NOMO-1 treated with dmso at 0.1 percent for 144 hours (cell line): ENCODE measurements at regions not wholly inside any gene's neighbourhood (a gene's known extent, or its start where the extent isn't known, plus 50 kb on each side); places are given as distances from the start of the nearest gene placed in this dataset.

Experiments used
- DNase-seq: peaks from one replicate; lab custom pipeline; 2025; ENCODE audit not compliant: unreplicated experiment; lab: John Stamatoyannopoulos, UW

DNA sequence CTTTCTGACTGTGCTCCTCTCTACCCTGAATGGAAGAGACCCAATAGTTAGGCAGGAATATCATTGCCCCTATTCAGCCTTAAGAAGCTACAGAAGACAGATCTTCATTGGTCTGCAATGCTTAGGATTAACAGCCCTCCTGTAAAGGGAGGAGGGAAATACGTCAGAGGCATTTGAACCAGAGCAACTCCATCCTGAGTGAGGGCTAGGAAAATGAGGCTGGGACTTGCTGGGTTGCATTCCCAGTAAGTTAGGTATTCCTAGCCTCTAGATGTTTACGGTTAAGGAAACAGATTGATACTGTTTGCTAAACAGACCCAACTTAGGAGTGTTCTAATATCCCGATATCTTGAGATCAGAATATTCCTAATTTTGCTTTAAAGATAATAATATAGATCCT, 63.5 kb downstream of the PCDH18 start:
- no peak for DNase-seq

DNA sequence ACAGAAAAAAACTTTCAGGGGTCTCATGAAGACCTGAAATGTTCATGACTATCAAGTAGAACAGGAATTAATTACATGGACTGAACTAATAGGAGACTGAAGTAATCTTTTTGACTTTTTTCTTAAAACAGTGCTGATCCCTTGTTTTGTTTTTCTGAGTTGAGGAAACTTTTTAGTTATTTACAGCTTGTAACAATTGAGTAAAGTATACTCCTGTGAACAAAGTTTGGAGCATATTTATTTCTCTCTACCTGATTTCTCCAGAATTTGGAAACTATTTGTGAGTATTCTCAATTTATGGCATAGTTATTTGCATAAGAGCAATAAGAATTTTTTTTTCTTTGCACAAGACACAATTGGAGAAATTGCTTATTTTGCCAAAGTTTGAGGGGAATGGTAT, 64.8 kb downstream of the PCDH18 start:
- DNase-seq, result no peak

DNA sequence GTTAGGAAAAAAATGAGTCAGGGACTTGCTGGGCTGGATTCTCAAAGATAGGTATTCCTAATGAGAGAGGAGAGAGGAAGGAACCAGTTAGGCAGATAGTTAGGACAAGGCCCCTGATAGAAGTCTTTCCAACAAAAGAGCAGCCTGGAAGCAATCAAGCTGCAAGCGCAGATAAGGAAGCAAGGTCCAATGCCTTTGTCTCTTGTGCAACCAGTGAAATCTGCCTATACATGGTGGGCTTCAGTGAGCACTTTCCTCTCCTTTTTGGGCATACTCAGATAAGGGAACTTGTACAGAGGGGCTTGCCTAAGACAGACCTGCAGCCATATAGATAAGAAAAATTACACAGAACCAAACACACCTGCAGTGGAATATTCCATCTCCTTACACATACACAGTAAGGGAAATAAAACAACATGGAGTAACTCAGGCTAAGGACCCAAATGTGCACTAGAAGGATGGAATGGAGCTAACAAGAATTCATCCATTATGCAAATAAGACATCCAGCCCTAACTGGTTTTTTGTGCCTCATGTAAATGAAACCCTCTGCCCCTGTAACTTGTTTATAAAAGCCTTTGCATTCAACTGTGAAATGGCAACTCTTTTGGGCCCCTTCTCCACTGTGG, 68.8 kb downstream of the PCDH18 start:
- no peak for DNase-seq

DNA sequence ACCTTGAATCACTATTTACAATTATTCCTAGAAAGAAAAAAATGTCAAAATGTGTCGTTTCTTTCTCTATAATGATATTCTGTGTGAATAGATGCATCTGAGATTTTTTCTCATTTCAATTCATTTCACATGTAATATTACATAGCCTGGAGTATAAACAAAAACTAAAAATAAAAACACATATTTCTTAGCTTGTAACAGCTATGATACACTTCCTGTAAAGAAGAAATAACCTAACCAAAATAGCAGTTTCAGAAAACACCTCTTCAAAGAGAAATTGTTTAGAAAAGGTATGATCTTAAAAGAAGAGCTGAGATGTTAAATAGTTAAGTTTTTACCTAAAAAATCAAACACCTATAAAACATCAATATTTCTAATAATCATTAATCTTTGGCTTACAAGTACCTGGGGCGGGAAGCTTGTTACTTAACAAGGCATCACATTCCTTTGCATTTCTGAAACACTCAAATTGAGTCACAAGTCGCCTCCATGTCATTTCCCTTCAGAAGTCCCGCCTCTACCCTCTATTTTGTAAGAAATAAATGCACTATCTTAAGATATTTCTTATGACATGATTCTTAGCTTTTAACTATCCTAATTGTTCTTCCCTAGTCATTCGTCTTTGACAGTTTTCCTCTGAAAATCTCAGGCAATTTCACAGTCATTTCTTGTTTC, 76.5 kb downstream of the PCDH18 start:
- no peak for DNase-seq

DNA sequence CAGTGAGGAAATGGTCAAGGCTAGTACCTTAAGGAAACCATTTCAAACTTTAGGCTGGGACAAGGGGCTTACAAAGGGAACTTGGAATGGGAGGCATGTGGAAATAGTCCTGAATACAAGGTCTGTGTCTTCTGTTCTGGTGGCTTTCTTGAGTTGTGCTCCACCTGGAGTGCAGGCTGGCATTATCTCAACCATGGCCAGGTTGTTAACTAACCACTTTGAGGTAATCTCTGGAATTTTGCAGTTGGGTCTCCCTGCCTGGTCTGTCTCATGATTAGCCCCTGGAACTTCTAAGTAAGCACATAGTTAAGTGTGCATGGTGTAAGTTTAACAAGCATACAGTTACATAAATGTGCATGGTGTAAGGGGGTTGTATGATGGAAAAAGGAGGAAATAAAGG, 77.5 kb downstream of the PCDH18 start:
- no peak for DNase-seq

DNA sequence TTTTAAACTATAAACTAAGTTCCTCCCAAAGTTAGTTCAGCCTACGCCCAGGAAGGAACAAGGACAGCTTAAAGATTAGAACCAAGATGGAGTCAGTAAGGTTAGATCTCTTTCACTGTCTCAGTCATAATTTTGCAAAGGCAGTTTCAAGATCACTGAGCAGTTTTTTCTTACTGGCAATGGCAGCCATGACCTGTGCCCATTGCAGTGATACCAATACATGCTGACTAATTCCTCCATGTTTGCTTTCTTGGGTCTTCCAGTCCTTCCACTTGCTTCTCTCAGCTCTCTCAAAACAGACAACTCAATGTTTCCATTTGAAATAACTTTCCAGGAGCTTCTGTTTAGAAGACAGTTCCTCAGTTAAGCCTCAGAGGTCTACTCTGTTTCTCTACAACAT, 79.5 kb downstream of the PCDH18 start:
- DNase-seq, result no peak

DNA sequence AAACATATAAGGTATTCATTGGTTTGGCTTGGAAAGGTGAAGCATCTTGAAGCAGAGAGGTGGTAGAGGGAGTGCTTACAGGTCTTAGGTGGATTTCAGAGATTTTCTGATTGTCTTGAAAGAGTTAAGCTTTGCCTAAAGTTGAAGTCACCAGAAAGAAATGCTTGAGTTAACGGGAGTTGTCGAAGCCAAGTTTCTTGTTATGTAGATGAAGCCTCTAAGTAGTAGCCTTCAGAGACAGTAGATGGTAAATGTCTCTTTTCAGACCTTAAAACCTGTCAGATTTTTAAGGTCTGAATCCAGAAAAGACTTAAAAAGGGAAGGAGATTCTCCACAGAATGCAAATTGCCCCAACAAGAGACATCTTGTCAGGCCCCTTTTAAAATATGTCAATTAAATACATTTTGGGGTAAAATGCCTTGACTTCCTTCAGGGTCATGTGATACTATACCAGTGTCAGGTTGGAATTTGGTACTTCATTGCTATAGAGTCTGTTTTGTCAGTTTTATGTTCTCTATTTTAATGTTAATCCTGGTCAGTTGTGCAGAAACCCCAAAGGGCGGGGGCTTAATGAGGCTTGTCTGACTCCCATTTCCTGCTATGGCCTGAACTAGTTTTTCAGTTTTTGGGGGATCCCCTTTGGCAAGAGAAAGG, 81.0 kb downstream of the PCDH18 start:
- no peak for DNase-seq

DNA sequence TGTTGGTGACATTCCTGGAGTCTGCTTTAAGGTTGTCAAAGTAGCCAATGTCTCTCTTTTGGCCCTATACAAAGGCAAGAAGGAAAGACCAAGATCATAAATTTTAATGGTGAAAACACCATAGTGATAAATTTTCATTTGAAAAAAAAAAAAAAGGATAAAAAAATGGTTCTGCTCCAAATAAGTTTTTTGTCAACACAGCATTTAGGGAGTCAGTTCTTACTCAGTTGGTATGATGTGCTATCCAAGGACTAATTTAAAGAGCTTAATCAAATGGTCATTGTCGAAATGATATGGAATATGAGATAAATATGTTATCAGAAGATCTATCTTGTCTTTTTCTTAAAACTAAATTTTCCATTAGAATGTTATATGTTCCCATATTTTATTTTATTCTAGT, 83.9 kb downstream of the PCDH18 start:
- DNase-seq, result no peak

DNA sequence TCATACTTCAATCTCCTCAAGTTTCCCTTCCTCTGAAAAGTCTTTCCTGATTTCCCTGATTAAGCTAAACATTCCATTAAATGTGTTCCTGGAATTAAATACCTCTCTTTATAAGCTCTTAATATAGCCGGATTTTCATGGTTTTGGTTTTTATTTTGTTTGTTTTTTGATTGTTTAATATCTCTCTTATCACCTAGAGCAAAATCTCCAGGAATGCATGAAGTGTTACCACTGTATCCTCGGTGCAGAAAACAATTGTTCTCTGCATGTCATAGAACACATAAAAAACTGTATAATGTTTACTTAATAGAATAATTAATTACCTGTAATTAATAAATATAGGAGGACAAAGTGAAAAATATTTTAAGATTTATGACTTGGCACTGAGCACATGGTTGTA, 86.2 kb downstream of the PCDH18 start:
- DNase-seq, result no peak

DNA sequence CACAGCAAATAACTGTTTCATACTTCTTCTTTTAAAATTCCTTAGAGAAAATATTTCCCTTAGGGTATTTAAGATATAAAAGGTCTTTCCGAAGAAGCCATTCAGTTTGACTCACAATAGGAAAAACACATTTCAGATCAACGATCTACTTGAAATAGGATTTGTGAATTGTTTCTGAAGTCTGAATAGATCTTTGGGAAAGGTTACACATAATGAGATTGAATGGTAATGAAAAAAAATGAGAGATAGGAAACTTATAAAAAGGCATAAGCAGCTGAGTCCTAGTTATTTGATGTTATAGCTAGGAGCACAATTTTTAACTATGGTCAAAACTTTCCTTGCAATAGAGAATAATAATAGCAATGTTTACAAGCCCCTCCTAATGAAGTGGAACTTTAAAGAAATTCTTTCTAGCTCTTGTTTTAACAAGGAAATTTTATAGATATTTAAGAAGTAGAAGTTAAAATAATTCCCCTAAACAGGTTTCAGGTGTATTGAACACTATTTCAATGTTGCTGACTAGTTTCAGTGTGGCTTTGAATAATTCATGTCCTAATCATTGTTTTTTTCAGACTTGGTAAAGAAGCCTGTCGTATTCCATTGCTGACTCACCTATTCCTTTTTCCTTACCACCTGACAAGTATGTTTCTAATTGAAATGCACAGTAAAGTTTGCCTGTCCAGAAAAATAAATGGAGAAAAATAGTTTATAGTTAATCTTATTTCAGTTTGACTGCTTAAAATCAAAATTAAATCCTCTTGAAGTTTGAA, 89.1 kb downstream of the PCDH18 start:
- no peak for DNase-seq

DNA sequence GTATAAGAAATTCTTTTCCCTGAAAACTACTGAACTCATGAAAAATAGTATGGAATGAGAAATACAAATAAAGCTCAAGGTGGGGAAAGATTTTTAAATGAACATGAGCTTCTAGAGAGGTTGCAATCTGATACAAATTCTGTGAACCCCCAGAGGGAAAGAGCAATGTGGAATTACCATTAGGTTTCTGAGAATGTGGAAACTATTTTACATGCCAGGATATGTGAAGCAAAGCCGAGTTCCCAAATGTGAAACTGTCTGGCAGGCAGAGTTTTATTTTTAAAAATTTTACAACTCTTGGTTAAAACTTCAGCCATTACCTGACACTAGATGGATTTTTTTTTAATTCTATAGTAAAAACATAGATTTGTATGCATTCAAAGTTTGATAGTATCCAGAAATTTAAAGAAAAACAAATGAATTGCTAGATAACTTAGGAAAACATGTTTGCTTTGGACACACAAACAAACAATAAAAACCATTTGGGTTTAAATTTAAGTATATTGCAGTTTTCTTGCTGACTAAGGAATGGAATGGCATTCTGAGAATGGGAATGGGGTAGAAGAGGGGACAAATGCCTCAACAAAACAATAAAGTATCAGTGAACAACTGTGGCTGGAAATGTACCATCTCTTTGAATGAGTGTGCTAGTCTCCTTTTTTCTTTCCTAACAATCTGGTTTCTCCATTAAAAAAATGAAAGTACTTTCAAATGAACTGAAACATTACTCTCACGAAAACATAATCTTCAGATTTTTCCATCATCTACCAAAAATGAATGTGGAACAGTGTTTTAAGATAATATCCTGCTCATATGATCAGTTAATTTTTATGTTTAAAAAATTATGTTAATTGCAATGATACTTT, 99.6 kb downstream of the PCDH18 start:
- DNase-seq, result no peak

DNA sequence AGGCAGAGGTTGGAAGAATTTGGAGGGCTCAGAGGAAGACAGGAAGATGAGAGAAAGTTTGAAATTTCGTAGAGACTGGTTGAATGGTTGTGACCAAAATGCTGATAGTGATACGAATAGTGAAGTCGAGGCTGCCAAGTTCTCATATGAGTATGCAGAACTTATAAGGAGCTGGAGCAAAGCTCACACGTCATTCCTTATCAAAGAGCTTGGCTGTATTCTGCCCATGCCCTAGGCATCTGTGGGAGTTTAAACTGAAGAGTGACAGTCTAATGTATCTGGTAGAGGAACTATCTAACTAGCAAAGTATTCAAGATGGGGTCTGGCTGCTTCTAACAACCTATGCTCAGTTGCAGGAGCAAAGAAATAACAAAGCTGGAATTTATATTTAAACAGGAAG, 102.1 kb downstream of the PCDH18 start:
- DNase-seq, result no peak

DNA sequence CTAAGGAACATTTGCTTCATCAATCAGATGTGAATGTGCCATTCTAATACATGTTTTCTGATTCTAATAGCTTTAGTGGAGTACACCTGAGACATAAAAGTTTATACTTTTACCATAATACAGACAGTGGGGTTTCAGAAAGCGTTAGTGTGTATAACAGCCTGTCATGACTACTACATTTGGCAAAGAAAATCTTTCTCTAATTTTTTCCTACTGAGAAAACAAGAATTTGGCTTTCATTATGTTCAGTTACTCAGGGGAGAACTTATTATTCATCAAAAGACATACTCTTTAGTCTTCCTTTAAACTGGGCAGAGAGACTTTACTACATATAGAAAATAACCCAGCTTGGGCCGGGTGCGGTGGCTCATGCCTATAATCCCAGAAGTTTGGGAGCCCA, 104.9 kb downstream of the PCDH18 start:
- no peak for DNase-seq

DNA sequence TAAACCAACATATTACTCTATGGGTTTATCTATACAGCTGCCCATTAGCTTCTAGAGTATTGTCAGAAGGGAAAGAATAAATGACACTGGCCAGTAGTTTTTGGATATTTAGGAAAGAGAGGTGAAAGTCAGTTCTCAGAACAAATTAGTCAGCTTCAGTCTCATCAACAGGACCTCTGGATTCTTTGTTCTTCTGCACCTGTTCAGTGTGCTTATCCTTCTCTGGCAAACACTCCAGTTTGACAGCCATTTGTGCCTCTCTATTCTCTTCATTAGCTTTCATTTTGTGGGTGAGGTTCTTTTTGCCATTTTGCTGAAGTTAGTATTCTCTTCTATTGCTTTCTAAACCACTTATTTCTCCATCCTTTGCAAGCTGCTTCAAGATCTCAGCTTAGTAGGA, 107.0 kb downstream of the PCDH18 start:
- DNase-seq, result no peak

DNA sequence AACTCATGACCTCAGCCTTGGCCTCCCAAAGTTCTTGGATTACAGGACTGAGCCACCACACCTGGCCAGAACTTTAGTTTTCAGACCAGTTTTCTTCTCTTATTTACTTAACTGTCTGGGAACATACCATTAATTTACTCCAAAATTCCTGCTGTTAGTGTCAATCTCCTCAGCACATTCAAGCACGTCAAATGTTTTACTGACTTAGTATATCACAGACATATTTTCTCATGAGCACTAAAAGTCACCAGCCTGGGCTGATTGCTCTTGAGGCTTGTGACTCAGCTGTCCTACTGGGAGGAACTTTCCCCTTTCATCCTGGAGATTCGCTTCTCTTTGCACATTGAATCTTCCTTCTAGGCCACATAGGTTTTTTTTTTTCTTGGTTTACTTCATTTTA, 109.6 kb downstream of the PCDH18 start:
- no peak for DNase-seq

DNA sequence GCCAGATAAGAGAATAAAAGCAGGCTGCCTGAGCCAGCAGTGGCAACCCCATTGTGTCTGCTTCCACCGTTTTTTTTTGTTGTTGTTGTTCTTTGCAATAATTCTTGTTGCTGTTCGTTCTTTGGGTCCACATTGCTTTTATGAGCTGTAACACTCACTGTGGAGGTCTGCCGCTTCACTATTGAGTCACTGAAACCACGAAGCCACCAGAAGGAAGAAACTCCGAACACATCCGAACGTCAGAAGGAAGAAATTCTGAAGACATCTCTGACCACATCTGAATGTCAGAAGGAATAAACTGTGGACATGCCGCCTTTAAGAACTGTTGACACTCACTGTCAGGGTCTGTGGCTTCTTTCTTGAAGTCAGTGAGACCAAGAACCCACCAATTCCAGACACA, 110.5 kb downstream of the PCDH18 start:
- no peak for DNase-seq

DNA sequence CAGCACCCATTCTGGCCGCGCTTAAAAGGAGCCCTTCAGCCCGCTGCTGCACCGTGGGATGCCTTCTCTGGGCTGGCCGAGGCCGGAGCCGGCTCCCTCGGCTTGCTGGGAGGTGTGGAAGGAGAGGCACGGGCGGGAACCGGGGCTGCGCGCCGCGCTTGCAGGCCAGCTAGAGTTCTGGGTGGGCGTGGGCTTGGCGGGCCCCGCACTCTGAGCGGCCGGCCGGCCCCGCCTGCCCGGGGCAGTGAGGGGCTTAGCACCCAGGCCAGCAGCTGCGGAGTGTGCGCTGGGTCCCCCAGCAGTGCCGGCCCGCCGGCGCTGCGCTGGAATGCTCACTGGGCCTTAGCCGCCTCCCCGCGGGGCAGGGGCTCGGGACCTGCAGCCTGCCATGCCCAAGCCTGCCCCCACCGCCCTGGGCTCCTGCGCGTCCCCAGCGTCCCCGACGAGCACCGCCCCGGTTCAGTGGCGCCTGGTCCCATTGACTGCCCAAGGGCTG, 111.3 kb downstream of the PCDH18 start:
- DNase-seq, result no peak

DNA sequence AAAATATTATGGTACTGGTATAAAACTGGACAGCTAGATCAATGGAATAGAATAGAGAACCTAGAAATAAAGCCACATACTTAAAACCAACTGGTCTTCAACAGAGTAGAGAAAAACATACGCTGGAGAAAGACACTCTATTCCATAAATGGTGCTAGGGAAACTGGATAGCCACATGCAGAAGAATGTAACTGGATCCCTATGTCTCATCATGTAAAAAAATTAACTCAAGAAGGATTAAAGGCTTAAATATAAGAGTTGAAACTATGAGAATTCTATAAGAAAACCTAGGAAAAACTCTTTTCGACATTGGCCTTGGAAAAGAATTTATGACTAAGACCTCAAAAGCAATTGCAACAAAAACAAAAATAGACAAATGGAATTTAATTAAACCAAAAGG, 114.6 kb downstream of the PCDH18 start:
- DNase-seq, result no peak

DNA sequence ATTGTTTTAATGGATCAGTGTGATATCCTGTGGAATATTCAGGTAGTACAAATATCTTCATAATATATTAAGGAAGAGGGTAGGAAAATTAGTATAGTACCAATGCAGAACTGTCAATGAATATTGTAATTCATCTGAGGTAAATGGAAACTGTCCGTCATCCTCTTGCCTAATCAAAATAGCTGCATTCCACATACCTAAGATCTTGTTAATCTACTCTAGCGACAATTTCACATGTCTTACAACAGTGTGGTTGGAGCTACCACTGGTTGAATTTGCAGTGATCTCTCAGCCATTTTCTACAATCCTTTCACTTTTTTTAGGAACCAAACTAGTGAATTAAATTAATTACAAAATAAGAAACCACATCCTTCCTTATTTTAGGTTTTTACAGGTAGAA, 117.5 kb downstream of the PCDH18 start:
- DNase-seq, result no peak

DNA sequence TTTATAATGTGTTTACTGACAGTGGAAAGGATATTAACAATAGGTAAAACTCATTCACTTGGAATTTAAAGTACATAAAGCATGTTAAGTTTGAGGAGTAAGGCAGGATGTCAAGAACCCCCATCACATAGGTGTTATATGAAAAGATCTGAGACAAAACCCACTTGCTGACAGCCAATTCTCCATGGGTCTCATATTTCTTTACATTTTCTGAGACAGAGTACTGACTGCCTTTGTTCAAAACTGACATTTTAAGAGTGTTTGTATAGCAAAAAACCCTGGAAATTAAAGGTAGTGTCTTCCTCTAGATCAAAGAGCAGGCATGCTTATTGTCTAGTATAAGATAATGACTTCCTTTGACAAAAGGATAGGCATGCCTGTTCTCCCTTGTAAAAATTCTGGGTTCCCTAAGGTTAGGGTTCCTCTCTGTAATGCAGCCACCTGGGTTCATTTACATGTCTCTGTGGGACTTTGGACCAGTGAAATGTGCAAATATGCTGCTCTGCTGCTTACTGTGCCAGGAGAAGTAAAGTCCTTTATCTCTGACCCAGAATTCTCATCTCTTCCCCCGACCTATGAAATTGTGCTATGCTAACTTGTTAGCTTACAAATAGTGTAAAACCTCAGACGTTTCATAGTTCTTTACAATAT, 123.6 kb downstream of the PCDH18 start:
- DNase-seq, result no peak
